Neural crest cell (in vitro differentiated cells): ENCODE measurements at regions not wholly inside any gene's neighbourhood (a gene's known extent, or its start where the extent isn't known, plus 50 kb on each side); places are given as distances from the start of the nearest gene placed in this dataset.

Source experiments
- DNase-seq: peaks from one replicate; pipeline ENCODE4 v3.0.0; 2021; ENCODE audit warnings: low read depth, mixed read lengths, low spot score
- H3K27ac Mint-ChIP-seq: one replicate; pipeline ENCODE4 v1.8.0; 2021; ENCODE audit warnings: mild to moderate bottlenecking, mixed read lengths; ENCODE audit not compliant: unreplicated experiment
- H3K27me3 Mint-ChIP-seq: 2 replicates; pipeline ENCODE4 v1.8.0; 2021; ENCODE audit warnings: low read depth, mild to moderate bottlenecking, mixed read lengths
- H3K36me3 Mint-ChIP-seq: 2 replicates; pipeline ENCODE4 v1.8.0; 2021; ENCODE audit warnings: low read depth, mild to moderate bottlenecking, mixed read lengths
- H3K4me1 Mint-ChIP-seq: 2 replicates; pipeline ENCODE4 v1.8.0; 2021; ENCODE audit warnings: mixed read lengths
- H3K4me3 Mint-ChIP-seq: one replicate; pipeline ENCODE4 v1.8.0; 2021; ENCODE audit warnings: mild to moderate bottlenecking, mixed read lengths
- H3K9me3 Mint-ChIP-seq: 2 replicates; pipeline ENCODE4 v1.8.0; 2021; ENCODE audit warnings: mixed read lengths
- CTCF ChIP-seq: fragments of 200-600 bp; sonication (generic); conservative IDR thresholded peaks from 2 replicates; pipeline ENCODE4 v1.5.0; 2021; ENCODE audit warnings: antibody characterized with exemption, mild to moderate bottlenecking

- Mint-ChIP-seq H3K36me3 (peaks cover 33% of the 10 kb centered on the region), H3K4me1 (peaks cover 66% of the 10 kb centered on the region), H3K27ac (no peak overlapping the region), H3K27me3 (no peaks in the 10 kb centered on the region), H3K9me3 (no peaks in the 10 kb centered on the region), H3K4me3 (no peak overlapping the region)
- no peak for DNase-seq
- TF ChIP-seq CTCF: no peak
Observed at GRCh38 chr19:46919324-46919723, 58.5 kb downstream of the ARHGAP35 start.

- no peaks in the 10 kb centered on the region for H3K27me3 Mint-ChIP-seq
- no peaks in the 10 kb centered on the region for H3K9me3 Mint-ChIP-seq
- H3K4me3 Mint-ChIP-seq: peak overlapping the region; percentile 8
- H3K27ac Mint-ChIP-seq: no peak overlapping the region
- peaks cover 33% of the 10 kb centered on the region for H3K36me3 Mint-ChIP-seq
- DNase-seq: no peak
- TF ChIP-seq CTCF: no peak
- peaks cover 66% of the 10 kb centered on the region for H3K4me1 Mint-ChIP-seq
Observed at GRCh38 chr19:46920362-46920761, 59.6 kb downstream of the ARHGAP35 start.

- Mint-ChIP-seq H3K4me3 (peak overlapping the region; percentile 12), H3K4me1 (peaks cover 68% of the 10 kb centered on the region)
Observed at GRCh38 chr19:46921071-46921470, 60.3 kb downstream of the ARHGAP35 start.

GRCh38 chr19:46922465-46922864 is 61.7 kb downstream of the ARHGAP35 start:
- H3K27ac Mint-ChIP-seq: no peak overlapping the region
- no peaks in the 10 kb centered on the region for H3K27me3 Mint-ChIP-seq
- peaks cover 33% of the 10 kb centered on the region for H3K36me3 Mint-ChIP-seq
- H3K9me3 Mint-ChIP-seq: no peaks in the 10 kb centered on the region
- peaks cover 71% of the 10 kb centered on the region for H3K4me1 Mint-ChIP-seq
- H3K4me3 Mint-ChIP-seq: no peak overlapping the region
- no peak for TF ChIP-seq CTCF
- DNase-seq: no peak

More at GRCh38 chr19:46921071-46921470, 60.3 kb downstream of the ARHGAP35 start:
- no peak for TF ChIP-seq CTCF
- Mint-ChIP-seq H3K27me3 (no peaks in the 10 kb centered on the region), H3K36me3 (peaks cover 33% of the 10 kb centered on the region), H3K9me3 (no peaks in the 10 kb centered on the region), H3K27ac (no peak overlapping the region)
- no peak for DNase-seq

GRCh38 chr19:46924874-46925547 is 64.2 kb downstream of the ARHGAP35 start:
- H3K4me3 Mint-ChIP-seq: peak overlapping the region; percentile 3
- no peaks in the 10 kb centered on the region for H3K27me3 Mint-ChIP-seq
- H3K9me3 Mint-ChIP-seq: no peaks in the 10 kb centered on the region
- TF ChIP-seq CTCF: no peak
- H3K4me1 Mint-ChIP-seq: peaks cover 76% of the 10 kb centered on the region
- no peak overlapping the region for H3K27ac Mint-ChIP-seq
- peaks cover 19% of the 10 kb centered on the region for H3K36me3 Mint-ChIP-seq
- DNase-seq: no peak
